GM08714 (cell line): ENCODE measurements at regions not wholly inside any gene's neighbourhood (a gene's known extent, or its start where the extent isn't known, plus 50 kb on each side); places are given as distances from the start of the nearest gene placed in this dataset.

Source experiments
- H3K4me3 ChIP-seq: fragments of 200-500 bp; sonication (Bioruptor generic); 2 replicates; pipeline ENCODE4 v1.5.1; 2014; ENCODE audit warnings: mild to moderate bottlenecking, low read length, inconsistent platforms
- ZNF274 ChIP-seq: IDR thresholded peaks from 2 replicates; pipeline ENCODE4 v1.6.1; 2012; ENCODE audit warnings: mild to moderate bottlenecking, low read depth, low read length

- no peak for TF ChIP-seq ZNF274
- no peak overlapping the region for H3K4me3 ChIP-seq
These were observed 1500.4 kb downstream of the TBC1D22A start for GRCh38 chr22:48262596-48263430.

GRCh38 chr22:48261706-48262105 is 1499.3 kb downstream of the TBC1D22A start:
- TF ChIP-seq ZNF274, result no peak
- H3K4me3 ChIP-seq, result no peak overlapping the region

GRCh38 chr22:48261048-48261621 is 1498.7 kb downstream of the TBC1D22A start:
- no peak overlapping the region for H3K4me3 ChIP-seq
- TF ChIP-seq ZNF274, result no peak

GRCh38 chr22:48259991-48260670 is 1497.7 kb downstream of the TBC1D22A start:
- TF ChIP-seq ZNF274, result no peak
- H3K4me3 ChIP-seq, result no peak overlapping the region

GRCh38 chr22:48258811-48259210 is 1496.4 kb downstream of the TBC1D22A start:
- no peak for TF ChIP-seq ZNF274

GRCh38 chr22:48258064-48258701 is 1495.7 kb downstream of the TBC1D22A start:
- no peak overlapping the region for H3K4me3 ChIP-seq
- no peak for TF ChIP-seq ZNF274

More at GRCh38 chr22:48258811-48259210, 1496.4 kb downstream of the TBC1D22A start:
- H3K4me3 ChIP-seq, result no peak overlapping the region

- TF ChIP-seq ZNF274, result no peak
- no peak overlapping the region for H3K4me3 ChIP-seq
These were observed 1495.2 kb downstream of the TBC1D22A start for GRCh38 chr22:48257685-48258055.

GRCh38 chr22:48256776-48257684 is 1494.6 kb downstream of the TBC1D22A start:
- H3K4me3 ChIP-seq, result no peak overlapping the region
- no peak for TF ChIP-seq ZNF274

- no peak for TF ChIP-seq ZNF274
- H3K4me3 ChIP-seq, result no peak overlapping the region
These were observed 1493.7 kb downstream of the TBC1D22A start for GRCh38 chr22:48256041-48256739.

GRCh38 chr22:48254311-48254873 is 1491.9 kb downstream of the TBC1D22A start:
- TF ChIP-seq ZNF274, result no peak
- no peak overlapping the region for H3K4me3 ChIP-seq

- H3K4me3 ChIP-seq, result no peak overlapping the region
- no peak for TF ChIP-seq ZNF274
These were observed 1491.1 kb downstream of the TBC1D22A start for GRCh38 chr22:48253573-48253972.

- H3K4me3 ChIP-seq, result no peak overlapping the region
- no peak for TF ChIP-seq ZNF274
These were observed 1490.7 kb downstream of the TBC1D22A start for GRCh38 chr22:48253136-48253535.

- no peak overlapping the region for H3K4me3 ChIP-seq
- TF ChIP-seq ZNF274, result no peak
These were observed 1489.2 kb downstream of the TBC1D22A start for GRCh38 chr22:48251629-48252028.
